Panc1 (cell line): ENCODE measurements at regions not wholly inside any gene's neighbourhood (a gene's known extent, or its start where the extent isn't known, plus 50 kb on each side); places are given as distances from the start of the nearest gene placed in this dataset.

Experiments
- SIN3A ChIP-seq: IDR thresholded peaks from 2 replicates; pipeline ENCODE4 v1.6.1; 2012; ENCODE audit warnings: low read depth, mild to moderate bottlenecking, low read length, moderate library complexity, borderline replicate concordance; ENCODE audit not compliant: insufficient read depth
- TF ChIP-seq, protein P1 (sequence below): fragments of 450-650 bp; IDR thresholded peaks from 2 replicates; pipeline ENCODE4 v1.5.1; 2017; ENCODE audit warnings: mild to moderate bottlenecking

GRCh38 chr19:30106417-30107095 is 164.5 kb downstream of the URI1 start:
- TF ChIP-seq, protein P1, sequence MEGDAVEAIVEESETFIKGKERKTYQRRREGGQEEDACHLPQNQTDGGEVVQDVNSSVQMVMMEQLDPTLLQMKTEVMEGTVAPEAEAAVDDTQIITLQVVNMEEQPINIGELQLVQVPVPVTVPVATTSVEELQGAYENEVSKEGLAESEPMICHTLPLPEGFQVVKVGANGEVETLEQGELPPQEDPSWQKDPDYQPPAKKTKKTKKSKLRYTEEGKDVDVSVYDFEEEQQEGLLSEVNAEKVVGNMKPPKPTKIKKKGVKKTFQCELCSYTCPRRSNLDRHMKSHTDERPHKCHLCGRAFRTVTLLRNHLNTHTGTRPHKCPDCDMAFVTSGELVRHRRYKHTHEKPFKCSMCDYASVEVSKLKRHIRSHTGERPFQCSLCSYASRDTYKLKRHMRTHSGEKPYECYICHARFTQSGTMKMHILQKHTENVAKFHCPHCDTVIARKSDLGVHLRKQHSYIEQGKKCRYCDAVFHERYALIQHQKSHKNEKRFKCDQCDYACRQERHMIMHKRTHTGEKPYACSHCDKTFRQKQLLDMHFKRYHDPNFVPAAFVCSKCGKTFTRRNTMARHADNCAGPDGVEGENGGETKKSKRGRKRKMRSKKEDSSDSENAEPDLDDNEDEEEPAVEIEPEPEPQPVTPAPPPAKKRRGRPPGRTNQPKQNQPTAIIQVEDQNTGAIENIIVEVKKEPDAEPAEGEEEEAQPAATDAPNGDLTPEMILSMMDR = no peak
- no peak for TF ChIP-seq SIN3A
